ENCODE measurements at regions not wholly inside any gene's neighbourhood (a gene's known extent, or its start where the extent isn't known, plus 50 kb on each side); places are given as distances from the start of the nearest gene placed in this dataset.

DNA sequence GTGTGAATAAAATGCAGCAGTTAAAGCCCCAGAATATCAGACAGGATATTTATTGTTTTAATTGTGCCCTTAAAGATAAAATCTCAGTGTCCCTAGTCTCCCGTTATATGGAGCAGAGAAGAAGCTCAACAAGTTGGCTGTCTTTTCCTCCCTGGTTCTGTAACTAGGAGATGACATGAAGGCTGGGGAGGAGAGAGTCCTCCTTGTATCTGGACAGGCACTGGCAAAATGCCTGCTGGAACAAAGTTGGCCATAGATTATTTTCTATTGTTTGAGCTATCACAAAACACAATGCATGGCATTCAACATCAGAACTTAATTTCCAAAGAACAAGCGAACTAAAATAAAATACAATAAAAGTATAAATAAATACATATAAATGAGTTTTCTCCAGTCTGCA, 694.9 kb upstream of the KCND2 start:
- Mint-ChIP-seq H3K36me3 (ENCODE audit: unreplicated experiment) (no peaks in the 10 kb centered on the region), H3K27me3 (ENCODE audit: unreplicated experiment) (no peaks in the 10 kb centered on the region), H3K4me3 (ENCODE audit: unreplicated experiment) (no peak overlapping the region), H3K27ac (ENCODE audit: unreplicated experiment) (no peak overlapping the region), H3K4me1 (ENCODE audit: low read depth, unreplicated experiment) (no peaks in the 10 kb centered on the region), H3K9me3 (ENCODE audit: unreplicated experiment) (no peaks in the 10 kb centered on the region)
- DNase-seq: no peak
- no peak for TF ChIP-seq CTCF (IDR thresholded peaks at IDR 0.05; ENCODE audit: partially characterized antibody, unreplicated experiment)

- no peak overlapping the region for H3K27ac Mint-ChIP-seq (ENCODE audit: unreplicated experiment)
- no peaks in the 10 kb centered on the region for H3K36me3 Mint-ChIP-seq (ENCODE audit: unreplicated experiment)
- no peak overlapping the region for H3K4me3 Mint-ChIP-seq (ENCODE audit: unreplicated experiment)
- DNase-seq: no peak
- no peaks in the 10 kb centered on the region for H3K27me3 Mint-ChIP-seq (ENCODE audit: unreplicated experiment)
- H3K4me1 Mint-ChIP-seq (ENCODE audit: low read depth, unreplicated experiment): no peaks in the 10 kb centered on the region
- H3K9me3 Mint-ChIP-seq (ENCODE audit: unreplicated experiment): no peaks in the 10 kb centered on the region
- TF ChIP-seq CTCF (IDR thresholded peaks at IDR 0.05; ENCODE audit: partially characterized antibody, unreplicated experiment): no peak
These were observed 678.0 kb upstream of the KCND2 start for GRCh38 chr7:119594956-119595355.

GRCh38 chr7:119596651-119597050, 676.3 kb upstream of the KCND2 start:
- Mint-ChIP-seq H3K27ac (ENCODE audit: unreplicated experiment) (no peak overlapping the region), H3K9me3 (ENCODE audit: unreplicated experiment) (no peaks in the 10 kb centered on the region), H3K36me3 (ENCODE audit: unreplicated experiment) (no peaks in the 10 kb centered on the region), H3K4me1 (ENCODE audit: low read depth, unreplicated experiment) (no peaks in the 10 kb centered on the region), H3K27me3 (ENCODE audit: unreplicated experiment) (no peaks in the 10 kb centered on the region), H3K4me3 (ENCODE audit: unreplicated experiment) (no peak overlapping the region)
- TF ChIP-seq CTCF (IDR thresholded peaks at IDR 0.05; ENCODE audit: partially characterized antibody, unreplicated experiment): no peak
- DNase-seq: no peak

DNA sequence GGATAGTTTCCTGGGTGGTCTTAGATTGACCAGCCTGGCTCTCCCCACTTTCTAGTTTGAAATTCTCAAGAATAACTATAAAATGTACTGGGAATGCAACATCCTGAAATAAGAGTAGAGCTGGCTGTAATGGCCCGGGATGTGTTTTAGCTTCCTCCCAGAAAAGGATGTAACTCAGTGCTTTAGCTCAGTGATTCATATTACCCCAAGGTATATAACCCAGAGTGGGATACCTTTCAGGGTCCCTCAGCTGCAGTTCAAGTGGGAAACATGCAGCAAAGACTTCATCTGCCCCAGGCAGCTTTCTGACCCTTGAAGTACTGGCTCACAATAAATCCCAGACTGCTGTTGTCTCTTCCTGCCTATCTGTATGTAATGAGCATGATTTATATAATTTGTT, 666.7 kb upstream of the KCND2 start:
- H3K27me3 Mint-ChIP-seq (ENCODE audit: unreplicated experiment): no peaks in the 10 kb centered on the region
- no peaks in the 10 kb centered on the region for H3K36me3 Mint-ChIP-seq (ENCODE audit: unreplicated experiment)
- no peak for DNase-seq
- no peaks in the 10 kb centered on the region for H3K9me3 Mint-ChIP-seq (ENCODE audit: unreplicated experiment)
- no peak overlapping the region for H3K4me3 Mint-ChIP-seq (ENCODE audit: unreplicated experiment)
- peaks cover 4% of the 10 kb centered on the region for H3K4me1 Mint-ChIP-seq (ENCODE audit: low read depth, unreplicated experiment)
- TF ChIP-seq CTCF (IDR thresholded peaks at IDR 0.05; ENCODE audit: partially characterized antibody, unreplicated experiment): no peak
- H3K27ac Mint-ChIP-seq (ENCODE audit: unreplicated experiment): no peak overlapping the region

DNA sequence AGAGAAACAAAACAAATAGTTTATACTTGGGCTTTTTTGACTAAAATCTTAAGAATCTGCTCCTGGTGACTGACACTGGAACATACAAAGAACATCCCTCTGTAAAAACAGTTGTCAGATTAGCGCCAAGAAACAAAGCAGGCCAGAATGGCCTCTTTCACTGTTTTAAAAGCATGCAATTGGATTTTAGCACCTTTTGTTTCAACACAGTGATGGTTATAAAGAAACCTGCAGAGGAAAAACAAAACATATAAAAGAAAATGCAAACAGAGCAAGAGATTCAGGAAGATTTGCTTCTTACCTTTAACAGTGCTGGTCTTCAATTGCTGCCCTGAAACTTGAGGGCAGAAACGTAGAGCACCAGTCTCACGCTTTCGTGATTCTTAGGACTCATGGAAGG, 652.2 kb upstream of the KCND2 start:
- H3K27me3 Mint-ChIP-seq (ENCODE audit: unreplicated experiment): no peaks in the 10 kb centered on the region
- no peak for DNase-seq
- H3K36me3 Mint-ChIP-seq (ENCODE audit: unreplicated experiment): no peaks in the 10 kb centered on the region
- H3K27ac Mint-ChIP-seq (ENCODE audit: unreplicated experiment): no peak overlapping the region
- no peaks in the 10 kb centered on the region for H3K4me1 Mint-ChIP-seq (ENCODE audit: low read depth, unreplicated experiment)
- H3K4me3 Mint-ChIP-seq (ENCODE audit: unreplicated experiment): no peak overlapping the region
- no peak for TF ChIP-seq CTCF (IDR thresholded peaks at IDR 0.05; ENCODE audit: partially characterized antibody, unreplicated experiment)
- no peaks in the 10 kb centered on the region for H3K9me3 Mint-ChIP-seq (ENCODE audit: unreplicated experiment)

All from glutamatergic neuron (in vitro differentiated cells).